H9 (cell line): ENCODE measurements at regions not wholly inside any gene's neighbourhood (a gene's known extent, or its start where the extent isn't known, plus 50 kb on each side); places are given as distances from the start of the nearest gene placed in this dataset.

Source experiments
- DNase-seq: peaks from one replicate; pipeline ENCODE4 v3.0.0-alpha.2; 2017
- H2AFZ ChIP-seq: one replicate; pipeline ENCODE4 v1.6.1; 2013; ENCODE audit warnings: mild to moderate bottlenecking, low read length, control low read depth, moderate library complexity
- H2AK5ac ChIP-seq: 2 replicates; pipeline ENCODE4 v1.6.1; 2013; ENCODE audit warnings: low read length, control low read depth, mixed read lengths; ENCODE audit not compliant: insufficient read length
- H2BK120ac ChIP-seq: one replicate; pipeline ENCODE4 v1.6.1; 2013; ENCODE audit warnings: low read depth, mild to moderate bottlenecking, low read length, control low read depth, inconsistent platforms; ENCODE audit not compliant: poor library complexity, severe bottlenecking
- H2BK12ac ChIP-seq: 2 replicates; pipeline ENCODE4 v1.6.1; 2013; ENCODE audit warnings: low read length, control low read depth, mixed read lengths, low read depth; ENCODE audit not compliant: insufficient read length
- H2BK15ac ChIP-seq: 2 replicates; pipeline ENCODE4 v1.6.1; 2013; ENCODE audit warnings: low read depth, low read length, control low read depth
- H2BK20ac ChIP-seq: one replicate; pipeline ENCODE4 v1.6.1; 2013; ENCODE audit warnings: low read depth, mild to moderate bottlenecking, low read length, control low read depth, inconsistent platforms; ENCODE audit not compliant: poor library complexity, severe bottlenecking
- H2BK5ac ChIP-seq: 2 replicates; pipeline ENCODE4 v1.6.1; 2013; ENCODE audit warnings: low read length, control low read depth, mixed read lengths; ENCODE audit not compliant: insufficient read length
- H3K14ac ChIP-seq: 2 replicates; pipeline ENCODE4 v1.6.1; 2013; ENCODE audit warnings: low read length, control low read depth; ENCODE audit not compliant: insufficient read depth
- H3K18ac ChIP-seq: 2 replicates; pipeline ENCODE4 v1.6.1; 2013; ENCODE audit warnings: low read depth, mild to moderate bottlenecking, mixed read lengths, low read length, control low read depth; ENCODE audit not compliant: insufficient read length
- H3K23ac ChIP-seq: 2 replicates; pipeline ENCODE4 v1.6.1; 2013; ENCODE audit warnings: low read length, control low read depth, mixed read lengths, low read depth; ENCODE audit not compliant: insufficient read length
- H3K23me2 ChIP-seq: 2 replicates; pipeline ENCODE4 v1.6.1; 2013; ENCODE audit warnings: low read depth, mild to moderate bottlenecking, mixed read lengths, low read length, control low read depth; ENCODE audit not compliant: insufficient read length, poor library complexity, severe bottlenecking
- H3K27ac ChIP-seq: 2 replicates; pipeline ENCODE4 v1.5.1; 2013; ENCODE audit warnings: low read length, control low read depth, mixed read lengths, low read depth; ENCODE audit not compliant: insufficient read length
- H3K27me3 ChIP-seq: 2 replicates; pipeline ENCODE4 v1.6.1; 2013; ENCODE audit warnings: low read length, control low read depth, inconsistent platforms; ENCODE audit not compliant: insufficient read depth
- H3K4ac ChIP-seq: 2 replicates; pipeline ENCODE4 v1.6.1; 2013; ENCODE audit warnings: low read depth, mild to moderate bottlenecking, control low read depth, inconsistent platforms, low read length, moderate library complexity
- H3K4me1 ChIP-seq: 2 replicates; pipeline ENCODE4 v1.6.1; 2013; ENCODE audit warnings: low read length, control low read depth, inconsistent platforms; ENCODE audit not compliant: insufficient read depth
- H3K4me2 ChIP-seq: 2 replicates; pipeline ENCODE4 v1.6.1; 2013; ENCODE audit warnings: low read length, control low read depth, mixed read lengths; ENCODE audit not compliant: insufficient read length, insufficient read depth
- H3K56ac ChIP-seq: 2 replicates; pipeline ENCODE4 v1.6.1; 2013; ENCODE audit warnings: low read depth, mild to moderate bottlenecking, mixed read lengths, low read length, control low read depth; ENCODE audit not compliant: insufficient read length
- H3K79me1 ChIP-seq: 2 replicates; pipeline ENCODE4 v1.6.1; 2013; ENCODE audit warnings: low read depth, mild to moderate bottlenecking, moderate library complexity, low read length, control low read depth, inconsistent platforms; ENCODE audit not compliant: insufficient read depth, poor library complexity, severe bottlenecking
- H3K79me2 ChIP-seq: 2 replicates; pipeline ENCODE4 v1.6.1; 2013; ENCODE audit warnings: low read length, control low read depth, inconsistent platforms; ENCODE audit not compliant: insufficient read depth
- H3K9ac ChIP-seq: 2 replicates; pipeline ENCODE4 v1.6.1; 2013; ENCODE audit warnings: low read length, control low read depth, mixed read lengths; ENCODE audit not compliant: insufficient read length; ENCODE audit errors: extremely low read depth
- H3K9me3 ChIP-seq: one replicate; pipeline ENCODE4 v1.6.1; 2013; ENCODE audit warnings: low read depth, low read length, inconsistent platforms; ENCODE audit not compliant: control insufficient read depth
- H3T11ph ChIP-seq: one replicate; pipeline ENCODE4 v1.6.1; 2013; ENCODE audit warnings: mild to moderate bottlenecking, low read length, control low read depth, inconsistent platforms
- H4K20me1 ChIP-seq: one replicate; pipeline ENCODE4 v1.6.1; 2013; ENCODE audit not compliant: control insufficient read depth, insufficient read length, insufficient read depth
- H4K5ac ChIP-seq: 2 replicates; pipeline ENCODE4 v1.6.1; 2013; ENCODE audit warnings: low read depth, mild to moderate bottlenecking, mixed read lengths, low read length, control low read depth; ENCODE audit not compliant: insufficient read length
- H4K8ac ChIP-seq: replicated peaks from 2 replicates; pipeline ENCODE4 v1.6.1; 2013; ENCODE audit warnings: low read length, control low read depth, mixed read lengths, low read depth; ENCODE audit not compliant: insufficient read length
- H4K91ac ChIP-seq: 2 replicates; pipeline ENCODE4 v1.6.1; 2013; ENCODE audit warnings: low read depth, mild to moderate bottlenecking, moderate library complexity, mixed read lengths, low read length, control low read depth; ENCODE audit not compliant: insufficient read length
- H3K27ac Mint-ChIP-seq, 3 experiments: 2 replicates in 2 of 3; 3 replicates in 1 of 3; pipeline ENCODE4 v1.8.0; 2020 to 2021; ENCODE audit warnings: mixed read lengths in 3 of 3, mild to moderate bottlenecking in 1 of 3, moderate library complexity in 1 of 3
- H3K27me3 Mint-ChIP-seq: 2 replicates; pipeline ENCODE4 v1.8.0; 2021; ENCODE audit warnings: low read depth, mild to moderate bottlenecking, moderate library complexity, mixed read lengths
- H3K36me3 Mint-ChIP-seq, 3 experiments: 2 replicates in 2 of 3; 3 replicates in 1 of 3; pipeline ENCODE4 v1.8.0; 2020 to 2021; ENCODE audit warnings: low read depth in 3 of 3, mixed read lengths in 3 of 3; ENCODE audit not compliant: insufficient read depth in 1 of 3
- H3K4me1 Mint-ChIP-seq, 2 experiments: 2 replicates each; pipeline ENCODE4 v1.8.0; 2020; ENCODE audit warnings: mixed read lengths in 2 of 2
- H3K4me3 Mint-ChIP-seq, 2 experiments: 2 replicates in 1 of 2; 3 replicates in 1 of 2; pipeline ENCODE4 v1.8.0; 2020 to 2021; ENCODE audit warnings: mild to moderate bottlenecking in 2 of 2, mixed read lengths in 2 of 2, moderate library complexity in 1 of 2
- H3K9me3 Mint-ChIP-seq, 2 experiments: 2 replicates in 1 of 2; 3 replicates in 1 of 2; pipeline ENCODE4 v1.8.0; 2020; ENCODE audit warnings: mild to moderate bottlenecking in 2 of 2, mixed read lengths in 2 of 2, moderate library complexity in 1 of 2
- CTCF ChIP-seq: fragments of 200-600 bp; sonication (generic); conservative IDR thresholded peaks from 3 replicates; pipeline ENCODE4 v1.8.0; 2021; ENCODE audit warnings: antibody characterized with exemption, mild to moderate bottlenecking
- WGBS: extraction: QIAGEN DNeasy Blood & Tissue Kit; methylation state at CpG from one replicate; pipeline ENCODE4 v1.1.7; 2013; ENCODE audit warnings: missing lambda C conversion rate, low lambda C conversion rate, mixed read lengths; ENCODE audit not compliant: insufficient read length; ENCODE audit errors: extremely low coverage; 5-methylcytosine and 5-hydroxymethylcytosine counted together

- H3K4me3 Mint-ChIP-seq = no peak overlapping the region
- Histone ChIP-seq H4K8ac (no peak overlapping the region), H3K4me2 (no peak overlapping the region), H3K9me3 (no peaks in the 10 kb centered on the region), H2BK12ac (no peak overlapping the region), H3K23me2 (no peaks in the 10 kb centered on the region), H2BK15ac (no peak overlapping the region), H2AK5ac (no peak overlapping the region), H2BK20ac (no peak overlapping the region), H2BK5ac (no peak overlapping the region), H3T11ph (no peak overlapping the region), H3K79me2 (no peaks in the 10 kb centered on the region), H3K18ac (no peak overlapping the region), H3K14ac (no peak overlapping the region), H3K27me3 (no peaks in the 10 kb centered on the region), H2BK120ac (no peak overlapping the region), H4K20me1 (no peaks in the 10 kb centered on the region), H3K23ac (no peak overlapping the region), H3K56ac (no peak overlapping the region), H2AFZ (no peak overlapping the region), H3K79me1 (no peaks in the 10 kb centered on the region), H3K27ac (no peak overlapping the region), H4K5ac (no peak overlapping the region), H3K9ac (no peak overlapping the region), H3K4ac (no peak overlapping the region), H4K91ac (no peak overlapping the region), H3K4me1 (no peaks in the 10 kb centered on the region)
- DNase-seq = no peak
- peaks cover 1% of the 10 kb centered on the region; the same call in 1 of the 2 replicates for H3K27me3 Mint-ChIP-seq
- H3K9me3 Mint-ChIP-seq = no peaks in the 10 kb centered on the region; a peak in 1 of 5 replicates
- no peaks in the 10 kb centered on the region for H3K36me3 Mint-ChIP-seq
- H3K27ac Mint-ChIP-seq = no peak overlapping the region
- no peaks in the 10 kb centered on the region for H3K4me1 Mint-ChIP-seq
- 100% methylated on average over 3 of the region's 4 CpGs for WGBS
- TF ChIP-seq CTCF = no peak
Observed at GRCh38 chr6:113188962-113189361, 668.2 kb upstream of the MARCKS start.
